DMS79 treated with DMSO at 0.1 percent for 48 hours (cell line): ENCODE measurements at regions not wholly inside any gene's neighbourhood (a gene's known extent, or its start where the extent isn't known, plus 50 kb on each side); places are given as distances from the start of the nearest gene placed in this dataset.

Experiments used
- DNase-seq: peaks from one replicate; lab custom pipeline; 2025; lab: John Stamatoyannopoulos, UW

DNA sequence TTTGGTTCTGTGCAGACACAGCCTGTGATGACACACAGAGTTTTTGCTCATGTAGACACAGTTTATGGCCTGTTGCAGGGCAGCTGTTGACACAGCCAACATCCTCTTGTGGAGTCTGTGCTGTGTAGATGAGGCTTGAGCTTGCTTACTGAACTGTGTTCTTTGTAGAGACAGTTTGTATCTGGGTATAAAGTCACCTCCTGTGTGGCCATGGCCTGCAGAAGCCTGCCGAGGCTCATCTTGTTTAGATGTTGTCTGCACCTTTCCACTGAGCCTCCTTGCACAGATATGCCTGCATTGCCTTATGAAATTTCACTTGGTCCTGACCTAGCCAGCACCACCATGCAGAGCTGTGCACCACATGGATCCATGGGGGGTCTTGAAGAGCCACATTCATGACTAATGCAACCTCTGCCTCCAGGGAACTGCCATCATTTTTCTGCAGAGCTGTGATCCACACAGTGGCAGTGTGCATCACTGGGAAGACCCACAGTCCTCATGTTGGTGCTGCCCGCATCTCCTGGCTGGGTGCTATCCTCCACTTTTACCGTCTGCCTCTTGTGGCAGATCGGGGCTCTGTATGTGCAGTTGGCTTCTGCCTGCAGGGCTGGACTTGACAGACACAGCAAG lies 198.0 kb upstream of the MAMLD1 start:
- no peak for DNase-seq

DNA sequence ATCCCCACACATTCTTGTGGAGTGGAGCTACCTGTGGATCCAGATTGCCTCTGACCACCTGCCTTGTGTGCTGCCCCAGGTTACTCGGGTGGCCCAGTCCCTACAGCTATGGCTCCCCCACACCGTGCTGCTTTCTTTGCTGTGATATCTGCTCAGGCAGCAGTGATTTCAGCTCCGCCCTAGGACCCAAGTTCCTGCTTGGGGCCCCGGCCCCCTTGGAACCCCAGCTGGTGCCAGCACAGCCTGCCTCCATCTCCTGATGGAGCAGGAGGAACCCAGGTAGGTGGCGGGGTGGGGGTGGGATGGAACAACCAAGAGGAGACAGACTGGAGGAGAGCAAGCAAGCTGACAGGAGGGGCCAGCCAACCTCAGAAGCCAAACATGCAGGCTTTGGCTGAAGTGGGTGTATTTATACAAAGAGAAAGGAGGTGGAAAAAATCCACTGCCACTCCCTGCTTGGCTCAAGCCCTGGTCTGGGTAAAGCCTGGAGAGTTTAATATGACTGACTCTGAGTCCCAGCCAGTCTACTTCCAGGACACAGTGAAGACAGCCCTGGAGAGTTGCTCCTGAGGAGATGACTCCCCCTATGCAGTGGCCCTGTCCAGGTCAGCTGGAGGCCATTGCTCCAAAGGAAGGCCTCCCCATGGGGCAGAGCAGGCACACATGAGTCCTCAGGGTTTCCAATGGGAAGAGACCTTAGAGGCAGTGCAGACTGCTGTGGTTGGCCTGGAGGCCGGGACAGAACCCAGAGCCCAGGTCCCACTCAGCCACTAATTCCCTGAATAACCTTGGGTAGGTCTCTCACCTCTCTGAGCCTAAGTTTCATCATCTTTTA lies 197.1 kb upstream of the MAMLD1 start:
- DNase-seq = no peak

DNA sequence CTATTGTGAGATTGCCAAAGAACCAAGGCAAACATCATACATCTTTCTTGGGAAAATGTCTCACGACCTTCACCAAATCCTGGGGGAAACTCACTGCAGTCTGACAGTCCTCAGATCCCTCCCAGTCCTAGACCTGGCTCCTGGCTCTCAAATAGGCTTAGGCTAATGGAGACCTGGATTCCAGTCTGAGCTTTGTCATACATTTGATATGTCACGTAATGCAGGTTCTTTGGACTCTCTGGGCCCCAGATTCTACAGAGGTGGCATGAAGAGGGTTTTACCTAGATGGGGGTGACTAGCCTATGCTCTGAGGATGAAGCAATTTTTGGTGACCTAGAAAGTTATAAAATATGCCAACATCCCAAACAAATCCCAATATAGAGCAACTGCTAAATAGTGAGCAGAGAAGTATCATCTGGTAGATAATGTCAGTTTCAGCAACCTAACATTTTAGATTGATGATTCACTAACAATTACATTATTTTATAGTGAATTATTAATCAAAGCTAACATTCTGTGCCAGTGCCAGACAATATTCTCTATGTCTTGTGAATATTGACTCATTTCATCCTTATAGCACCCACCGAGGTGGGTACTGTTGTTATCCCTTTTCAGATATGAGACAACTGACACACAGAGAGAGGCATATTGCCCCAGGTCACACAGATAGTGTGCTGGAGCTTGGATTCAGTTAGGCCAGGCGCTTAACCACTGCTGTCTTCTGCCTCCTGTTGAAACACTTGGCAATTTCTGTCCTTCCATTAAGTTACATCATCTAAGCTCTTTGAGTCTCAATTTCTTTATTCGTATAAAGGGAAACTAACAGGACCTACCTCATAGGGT lies 195.4 kb upstream of the MAMLD1 start:
- DNase-seq = no peak

DNA sequence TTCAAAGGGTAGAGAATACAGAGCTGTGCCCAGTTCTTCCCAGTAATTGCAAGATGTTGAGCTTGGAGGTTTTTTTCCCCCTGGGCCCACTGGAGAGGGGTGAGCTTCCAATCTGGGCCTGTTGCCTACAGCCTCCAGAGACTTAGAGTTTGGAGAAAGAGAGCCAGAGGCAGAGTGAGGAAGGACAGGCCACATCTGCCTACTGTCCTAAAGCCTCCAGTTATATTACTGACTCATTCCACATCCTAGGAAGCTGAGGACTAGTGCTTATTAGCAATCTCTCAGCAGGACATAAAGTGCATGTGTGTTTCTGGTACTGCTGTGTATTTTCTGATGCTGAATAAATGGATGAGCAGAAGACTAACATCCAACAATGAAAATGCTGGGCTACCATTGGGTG lies 181.0 kb upstream of the MAMLD1 start:
- no peak for DNase-seq

DNA sequence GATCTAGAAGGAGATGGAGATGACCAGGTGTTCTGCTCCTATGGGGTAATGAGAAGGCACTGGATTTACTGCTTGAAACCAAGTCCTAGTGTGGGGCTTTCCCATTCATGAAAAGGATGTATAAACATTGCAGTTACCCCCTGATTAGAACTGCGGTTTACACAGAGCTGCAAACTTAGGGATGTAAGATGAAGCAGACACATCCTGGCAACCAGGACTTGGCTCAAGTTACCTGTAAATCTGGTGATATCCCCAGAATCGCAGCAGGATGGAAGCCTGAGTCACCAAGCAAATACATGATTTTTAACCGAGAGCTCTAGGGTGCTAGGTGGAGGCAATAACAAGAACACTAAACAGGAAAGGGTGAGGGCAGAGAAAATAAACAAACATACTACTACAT lies 178.6 kb upstream of the MAMLD1 start:
- no peak for DNase-seq

DNA sequence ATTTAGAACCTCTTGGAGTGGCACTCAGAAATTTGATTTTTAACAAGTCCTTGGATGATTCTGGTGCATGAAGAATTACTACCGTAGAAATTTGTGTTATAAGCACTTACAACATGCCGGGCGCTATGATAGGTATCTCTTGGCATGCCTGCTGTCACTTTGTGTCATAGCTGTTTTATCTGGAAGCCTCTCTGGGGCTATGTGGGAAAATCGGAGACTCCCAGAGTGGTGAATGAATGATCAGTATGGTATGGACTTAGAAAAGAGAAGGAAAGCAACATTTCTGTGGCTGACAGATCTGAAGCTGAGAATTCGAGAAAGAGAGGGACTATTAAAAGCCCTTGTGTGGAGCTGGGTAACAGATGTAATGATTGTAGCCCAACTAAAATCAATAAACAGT lies 177.4 kb upstream of the MAMLD1 start:
- no peak for DNase-seq

DNA sequence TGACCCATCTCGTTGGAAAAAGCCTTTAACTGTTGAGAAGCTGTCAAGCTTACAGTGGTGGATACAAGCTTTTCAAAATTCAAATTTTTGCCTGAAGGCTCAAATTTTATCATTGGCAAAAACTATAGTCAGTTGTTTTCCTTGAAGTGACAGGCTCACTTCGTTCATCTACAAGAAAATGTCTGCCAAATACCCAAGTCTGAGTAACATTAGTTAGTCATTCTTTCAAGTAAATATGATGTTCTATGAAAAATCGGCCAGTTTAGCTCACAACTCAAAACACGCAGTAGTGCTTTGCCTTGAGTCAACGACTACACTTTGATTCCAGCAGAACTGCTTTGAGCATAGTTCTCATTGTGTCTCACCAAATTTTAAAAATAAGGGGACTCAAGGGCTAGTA lies 170.3 kb upstream of the MAMLD1 start:
- no peak for DNase-seq

DNA sequence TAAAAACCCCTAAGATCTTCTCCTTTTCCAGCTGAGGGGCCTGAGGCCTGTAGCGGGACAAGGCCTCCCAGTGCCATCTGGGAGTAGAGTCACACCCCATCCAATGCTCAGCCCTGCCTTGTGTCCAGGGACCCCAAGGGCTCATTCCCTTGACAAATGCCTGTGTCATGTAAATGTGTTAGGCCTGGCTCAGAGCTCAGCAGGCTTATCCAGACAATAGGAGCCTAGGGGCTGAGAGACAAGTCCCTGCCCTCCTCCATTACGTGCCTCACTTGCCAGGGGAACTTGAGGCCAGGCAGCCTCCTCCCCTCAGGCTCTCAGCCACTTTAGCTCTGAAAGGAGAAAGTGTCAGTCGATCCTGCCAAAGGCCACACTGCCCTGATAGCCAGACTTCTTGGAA lies 166.8 kb upstream of the MAMLD1 start:
- DNase-seq = no peak

DNA sequence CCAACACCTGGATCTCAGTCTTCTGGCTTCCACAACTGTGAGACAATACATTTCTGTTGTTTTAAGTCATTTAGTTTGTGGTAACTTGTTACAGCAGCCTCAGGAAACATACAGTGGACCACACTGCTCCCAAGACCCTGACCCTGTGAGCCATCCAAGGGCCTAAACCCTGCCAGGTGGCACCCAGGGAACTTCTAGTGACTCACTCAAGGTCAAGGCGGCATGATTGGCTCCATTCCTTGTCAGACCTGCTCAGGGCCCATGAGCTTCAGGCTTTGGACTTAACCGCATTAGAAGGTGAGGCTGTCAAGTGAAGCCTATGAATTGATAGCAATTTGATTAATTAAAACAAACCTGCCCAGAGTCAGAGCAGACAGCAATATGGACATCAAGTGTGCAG lies 165.7 kb upstream of the MAMLD1 start:
- DNase-seq = no peak

DNA sequence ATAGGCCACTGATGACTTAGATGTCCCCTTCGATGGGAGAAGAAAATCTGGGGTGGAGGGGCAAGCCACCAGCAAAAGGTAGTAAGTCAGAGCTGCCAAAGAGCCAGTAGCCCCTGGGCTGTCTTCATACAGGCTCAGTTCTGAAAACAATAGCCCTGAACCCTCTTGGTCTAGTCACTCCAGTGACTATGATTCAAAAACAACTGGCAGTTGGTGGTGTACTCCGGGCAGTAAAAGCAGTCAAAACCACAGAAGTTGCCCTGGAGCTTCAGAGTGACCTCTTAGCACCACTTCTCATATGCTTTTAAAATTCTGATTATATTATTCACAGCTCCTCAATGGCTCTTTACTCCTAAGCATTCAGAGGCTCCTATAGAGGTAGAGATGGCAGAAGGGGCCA lies 164.3 kb upstream of the MAMLD1 start:
- peak; percentile 15 for DNase-seq

DNA sequence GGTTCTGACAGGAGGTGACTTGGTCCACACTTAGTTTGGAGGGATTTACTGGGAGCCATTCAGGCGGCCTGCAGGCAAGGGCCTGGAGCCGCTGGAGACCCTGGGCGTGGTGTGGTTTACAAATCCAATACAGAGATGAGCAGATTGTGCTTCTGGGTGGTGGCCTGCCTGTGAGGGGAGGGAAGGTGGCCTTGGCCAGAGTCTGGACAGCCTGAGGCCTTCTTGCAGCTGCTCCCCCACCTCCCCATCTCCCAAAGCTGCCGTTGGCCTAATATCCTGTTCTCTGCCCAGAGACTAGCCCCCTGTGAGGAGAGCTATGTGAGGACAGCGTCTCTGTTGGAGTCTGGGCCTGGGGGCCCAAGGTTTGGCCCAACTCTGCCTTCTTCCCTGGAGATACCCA lies 163.9 kb upstream of the MAMLD1 start:
- no peak for DNase-seq

DNA sequence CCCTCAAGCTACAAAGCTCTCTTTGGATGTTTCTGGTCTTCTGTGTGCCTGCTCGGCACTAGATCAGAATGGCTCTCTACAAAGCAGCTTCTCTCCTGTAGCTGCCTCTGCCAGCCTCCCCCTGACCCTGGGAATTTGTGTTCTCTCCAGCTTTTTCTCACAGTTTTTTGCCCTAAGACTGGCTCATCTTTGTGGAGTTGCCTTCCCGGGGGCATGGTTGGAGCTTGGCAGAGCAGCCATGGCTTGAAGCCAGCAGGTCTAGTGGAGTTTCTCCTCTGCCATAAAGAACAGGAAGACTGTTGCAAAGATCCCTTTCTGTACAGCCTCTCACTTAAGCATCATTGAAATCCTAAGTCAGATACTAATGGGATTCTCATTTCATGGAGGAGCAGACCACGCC lies 163.3 kb upstream of the MAMLD1 start:
- peak; percentile 5 for DNase-seq

DNA sequence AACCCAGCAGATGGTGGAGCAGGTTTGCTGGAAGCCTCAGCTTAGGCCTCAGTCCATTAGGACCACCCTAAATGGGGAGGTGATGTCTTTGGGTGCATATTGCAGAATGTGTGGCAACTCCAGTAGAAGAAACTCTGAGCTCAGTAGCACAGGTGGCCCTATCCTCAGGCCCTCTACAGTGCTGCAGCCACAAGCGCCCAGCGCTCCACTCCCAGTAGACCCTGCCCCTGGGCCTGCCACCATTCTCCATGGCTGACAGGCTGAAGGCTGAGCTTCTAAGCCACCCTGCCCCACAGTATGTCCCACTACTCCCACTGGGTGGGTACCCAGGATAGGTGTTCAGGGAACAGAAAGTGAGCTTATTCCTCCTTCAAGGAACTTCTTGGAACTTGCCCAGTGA lies 162.8 kb upstream of the MAMLD1 start:
- no peak for DNase-seq

DNA sequence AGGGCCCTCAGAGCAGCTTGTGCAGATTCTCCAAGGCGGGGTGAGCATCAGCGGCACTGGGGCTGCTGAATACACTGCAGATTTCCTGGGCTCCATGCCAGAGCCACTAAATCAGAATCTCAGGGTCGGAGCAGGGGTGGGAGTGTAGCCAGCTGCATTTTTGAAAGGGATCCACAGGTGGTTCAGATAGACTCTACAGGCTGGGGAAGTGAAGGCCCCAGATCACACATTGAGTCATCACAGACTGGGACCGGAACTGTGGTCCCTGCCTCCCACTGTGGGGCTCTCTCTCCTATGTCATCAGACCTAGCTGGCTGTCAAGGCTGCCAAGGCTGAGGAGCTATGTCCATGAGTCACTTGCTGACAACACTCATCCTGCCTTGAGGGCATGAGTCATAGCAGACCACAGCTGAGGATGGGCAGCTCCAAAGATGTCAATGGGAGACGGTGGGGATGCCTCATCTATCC lies 162.3 kb upstream of the MAMLD1 start:
- no peak for DNase-seq

DNA sequence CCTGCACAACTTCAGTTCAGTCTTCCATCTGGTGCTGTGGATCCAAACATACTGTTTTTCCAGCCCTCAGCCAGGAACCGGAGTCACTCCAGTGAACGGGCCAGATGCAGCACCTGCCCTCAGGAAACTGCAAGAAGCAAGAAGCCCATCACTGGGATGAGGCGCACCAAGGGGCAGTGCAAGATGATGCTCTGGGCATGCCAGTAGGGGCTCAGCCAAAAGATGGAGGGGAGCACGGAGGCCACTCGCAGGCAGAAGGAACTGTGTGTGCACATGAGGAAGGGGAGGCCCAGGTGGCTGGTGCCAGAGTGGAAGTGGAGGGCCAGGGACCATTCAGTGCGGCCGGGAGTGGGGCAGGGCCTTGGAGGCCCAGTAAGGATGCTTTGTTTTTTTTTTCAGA lies 161.7 kb upstream of the MAMLD1 start:
- no peak for DNase-seq

DNA sequence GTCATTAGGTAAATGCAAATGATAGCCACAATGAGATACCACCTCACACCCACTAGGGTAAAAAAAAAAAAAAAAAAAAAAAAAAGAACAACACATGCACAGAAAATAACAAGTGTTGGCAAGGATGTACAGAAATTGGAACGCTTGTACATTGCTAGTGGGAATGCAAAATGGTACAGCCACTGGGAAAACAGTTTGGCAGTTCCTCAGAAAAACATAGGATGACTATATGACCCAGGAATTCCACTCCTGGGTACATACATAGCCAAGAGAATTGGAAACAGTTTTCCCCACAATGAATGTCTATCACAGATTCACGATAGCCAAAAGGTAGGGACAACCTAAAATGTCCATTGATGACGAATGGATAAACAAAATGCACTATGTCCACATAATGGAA lies 161.3 kb upstream of the MAMLD1 start:
- no peak for DNase-seq

DNA sequence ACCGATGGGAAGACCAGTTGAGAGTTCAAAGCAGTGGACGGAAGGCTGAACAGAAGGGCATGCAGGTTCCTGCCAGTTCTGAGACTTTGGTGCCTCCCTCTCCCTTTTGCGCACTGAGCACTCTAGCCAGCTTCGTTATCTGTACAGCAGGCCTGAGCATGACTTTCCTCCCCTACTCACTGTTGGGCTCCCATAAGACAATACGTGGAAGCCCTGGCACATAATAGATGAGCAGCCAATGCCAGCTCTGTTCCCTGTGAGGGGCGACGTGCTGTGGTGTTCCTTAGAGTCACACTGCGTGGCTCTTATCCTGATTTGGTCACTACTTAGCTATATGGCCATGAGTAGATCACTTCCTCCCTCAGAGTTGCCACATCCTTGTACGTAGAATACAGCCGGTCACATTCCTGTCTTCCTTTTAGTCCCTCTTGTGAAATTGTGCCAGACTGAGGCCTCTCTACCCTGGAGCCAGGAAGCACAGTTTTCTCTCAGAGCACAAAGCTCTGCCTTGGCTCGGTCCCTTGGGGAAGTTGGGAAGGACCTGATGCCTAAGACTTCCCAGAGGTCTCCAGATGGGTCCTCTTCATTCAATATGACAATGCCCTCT lies 160.4 kb upstream of the MAMLD1 start:
- no peak for DNase-seq

DNA sequence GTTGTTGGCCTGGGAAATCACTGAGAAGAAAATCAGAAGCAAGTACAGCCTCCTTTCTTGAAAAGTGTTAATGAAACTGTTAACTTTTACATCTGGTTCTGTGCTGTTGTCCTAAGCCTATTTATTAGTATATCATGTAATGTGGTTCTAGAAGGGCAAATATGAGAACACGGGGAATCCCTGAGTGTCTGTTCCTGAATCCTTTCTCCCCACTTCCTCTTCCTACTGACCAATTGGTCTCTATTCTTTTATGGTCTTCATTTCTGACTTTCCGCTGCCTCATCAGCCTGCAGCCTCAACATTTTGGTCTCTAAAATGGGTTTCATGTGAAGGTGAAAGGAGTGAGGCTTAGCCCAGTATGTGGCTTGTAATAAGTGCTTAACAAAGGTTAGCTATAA lies 159.9 kb upstream of the MAMLD1 start:
- no peak for DNase-seq

DNA sequence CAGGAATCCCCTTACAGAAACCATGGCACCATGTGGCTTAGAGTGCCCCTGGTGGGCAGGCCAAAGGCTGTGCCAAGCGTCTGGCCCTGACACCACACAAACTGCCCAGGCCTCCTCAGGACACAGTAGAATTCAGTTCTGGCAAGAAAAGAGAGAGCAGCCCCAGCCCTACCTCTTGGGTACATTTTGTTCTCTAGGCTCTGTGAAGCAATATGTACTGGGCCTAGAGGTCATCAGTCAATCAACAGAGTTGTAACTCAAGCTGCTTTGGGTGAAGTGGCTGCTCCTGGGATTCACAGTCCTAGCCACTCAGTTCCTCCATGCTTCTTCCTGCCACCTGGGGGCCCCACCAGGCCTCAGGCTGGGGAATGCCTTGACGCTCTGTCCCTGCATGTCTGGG lies 158.1 kb upstream of the MAMLD1 start:
- DNase-seq = no peak

DNA sequence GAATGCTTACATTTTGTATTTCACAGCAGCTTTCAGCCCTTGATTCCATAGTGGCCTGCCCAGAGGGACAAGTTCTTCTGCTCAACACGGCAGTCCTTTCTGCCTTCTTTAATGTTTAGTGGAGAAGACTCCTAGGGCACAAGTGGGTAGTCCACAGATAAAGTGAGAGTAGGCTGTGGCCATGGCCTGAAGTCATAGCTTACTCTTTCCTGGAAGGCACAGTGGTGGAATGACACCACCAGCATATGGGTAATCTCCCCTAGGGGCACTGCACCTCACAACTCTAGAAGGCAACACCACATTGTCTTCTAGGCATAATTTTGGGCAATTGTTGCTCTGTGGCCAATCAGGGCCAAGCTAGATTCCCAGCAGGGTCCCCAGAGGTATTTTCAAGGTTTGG lies 155.4 kb upstream of the MAMLD1 start:
- no peak for DNase-seq

DNA sequence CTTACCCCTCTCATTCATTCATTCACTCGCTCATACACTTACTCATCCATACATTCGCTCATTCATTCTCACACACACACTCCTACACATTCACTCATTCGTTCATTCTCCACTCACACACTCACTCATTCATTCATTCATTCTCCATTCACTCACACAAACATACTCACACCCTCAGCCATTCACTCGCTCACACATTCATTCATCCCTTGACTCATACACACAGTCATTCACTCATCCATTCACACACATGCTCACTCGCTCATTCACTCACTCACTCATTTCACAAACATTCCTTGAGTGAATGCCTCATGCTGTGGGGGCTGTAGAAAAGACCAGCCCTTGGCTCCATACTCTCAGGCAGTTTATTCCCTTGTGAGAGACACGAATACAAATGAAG lies 151.1 kb upstream of the MAMLD1 start:
- DNase-seq = no peak

DNA sequence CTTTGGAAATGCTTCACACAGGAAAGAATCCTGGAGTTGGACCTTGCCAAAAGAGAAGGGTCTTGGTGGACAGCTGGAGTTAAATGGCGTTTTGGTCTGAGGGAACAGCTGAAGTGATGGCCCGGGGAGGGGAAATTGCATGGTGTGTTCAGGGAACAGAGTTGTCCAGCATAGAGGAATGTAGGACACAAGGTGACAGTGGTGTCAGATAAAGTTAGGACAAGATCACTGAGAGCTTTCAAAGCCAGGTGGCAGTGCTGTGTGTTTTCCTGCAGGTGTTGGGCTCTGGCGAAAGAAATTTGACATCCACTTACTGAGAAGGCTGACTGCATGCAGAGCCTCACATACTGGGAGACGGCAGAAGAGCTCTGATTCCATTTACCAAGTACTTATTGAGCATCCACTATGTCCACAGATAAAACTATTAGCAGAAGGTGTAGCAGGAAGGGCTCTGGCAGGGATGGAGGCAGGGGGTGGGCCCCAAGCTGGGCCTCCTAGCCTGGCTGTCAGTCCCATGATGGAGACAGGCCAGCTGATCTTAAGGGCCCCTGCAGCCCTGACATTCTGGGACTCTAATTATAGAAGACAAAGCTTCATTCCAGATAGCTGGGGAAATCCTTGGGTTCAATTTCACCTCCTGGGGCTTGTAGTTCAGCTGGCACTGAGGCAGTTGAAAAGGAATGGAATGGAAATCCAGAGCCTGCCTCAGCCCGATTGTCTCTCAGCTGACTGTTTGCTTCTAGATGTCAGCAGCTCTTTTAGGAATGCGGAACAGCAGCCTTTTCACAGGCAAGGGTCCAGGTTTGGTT lies 150.2 kb upstream of the MAMLD1 start:
- DNase-seq = no peak
